Lung (tissue), 11 donors: ENCODE measurements at regions not wholly inside any gene's neighbourhood (a gene's known extent, or its start where the extent isn't known, plus 50 kb on each side); places are given as distances from the start of the nearest gene placed in this dataset.

Experiments
- ATAC-seq: fragments of 200-7000 bp; cut with Tn5 transposase; one replicate; pipeline ENCODE4 v1.9.1; 2020; ENCODE audit warnings: moderate number of reproducible peaks; ENCODE audit not compliant: insufficient read depth, low FRiP score
- DNase-seq, 3 donors: peaks; one replicate each; pipeline ENCODE4 v3.0.0-alpha.2; 2013 to 2017
- H3K27ac ChIP-seq, 2 donors: one replicate each; pipeline ENCODE4 v1.5.1; 2013; ENCODE audit warnings: mild to moderate bottlenecking in 2 of 2, moderate library complexity in 2 of 2, control low read depth in 1 of 2, inconsistent platforms in 1 of 2, low read depth in 1 of 2, low read length in 1 of 2
- H3K27me3 ChIP-seq, 3 donors: one replicate each; pipeline ENCODE4 v1.5.1; 2013; ENCODE audit warnings: low read length in 2 of 3; ENCODE audit not compliant: control insufficient read depth in 3 of 3, insufficient read depth in 3 of 3
- H3K36me3 ChIP-seq, 4 donors: one replicate each; pipeline ENCODE4 v1.5.1; 2013; ENCODE audit warnings: low read length in 4 of 4, mild to moderate bottlenecking in 1 of 4, moderate library complexity in 1 of 4; ENCODE audit not compliant: control insufficient read depth in 4 of 4, insufficient read depth in 4 of 4
- H3K4me1 ChIP-seq, 5 donors: one replicate each; pipeline ENCODE4 v1.5.1; 2013; ENCODE audit warnings: low read length in 5 of 5, mild to moderate bottlenecking in 2 of 5, moderate library complexity in 1 of 5; ENCODE audit not compliant: control insufficient read depth in 5 of 5, insufficient read depth in 5 of 5
- H3K4me3 ChIP-seq: one replicate; pipeline ENCODE4 v1.5.1; 2013; ENCODE audit warnings: mild to moderate bottlenecking, control low read depth, moderate library complexity
- H3K9ac ChIP-seq, 2 donors: one replicate each; pipeline ENCODE4 v1.5.1; 2013; ENCODE audit warnings: low read length in 2 of 2, control low read depth in 1 of 2; ENCODE audit not compliant: insufficient read depth in 1 of 2
- H3K9me3 ChIP-seq, 4 donors: one replicate each; pipeline ENCODE4 v1.5.1; 2013; ENCODE audit warnings: low read length in 3 of 4, mild to moderate bottlenecking in 1 of 4, moderate library complexity in 1 of 4; ENCODE audit not compliant: control insufficient read depth in 4 of 4, insufficient read depth in 3 of 4
- CTCF ChIP-seq: IDR thresholded peaks from 2 replicates; pipeline ENCODE4 v1.5.1; 2012; ENCODE audit warnings: mild to moderate bottlenecking; ENCODE audit errors: control extremely low read depth, extremely low read depth
- WGBS, 2 donors: extraction: QIAGEN DNeasy Blood & Tissue Kit; methylation state at CpG; one replicate each; pipeline ENCODE4 v1.1.7; 2013; 5-methylcytosine and 5-hydroxymethylcytosine counted together
- donor health status: control.
- donor health status: control.
- donor health status: Bipolar disorder and iron deficiency.
- donor health status: healthy.
- donor health status: DM: yes; HTN: yes; CAD: no.

- DNase-seq (no peak), ATAC-seq (no peak)
- Histone ChIP-seq H3K27ac (no peak overlapping the region), H3K9ac (no peak overlapping the region), H3K9me3 (no peaks in the 10 kb centered on the region), H3K4me1 (no peaks in the 10 kb centered on the region), H3K36me3 (no peaks in the 10 kb centered on the region), H3K27me3 (no peaks in the 10 kb centered on the region), H3K4me3 (no peak overlapping the region)
- 63 to 74% methylated on average over 2 of the region's 2 CpGs for WGBS, 2 donors
- TF ChIP-seq CTCF: no peak
Observed at GRCh38 chr4:111722213-111722720, 423.0 kb upstream of the FAM241A start.

- no peak for ATAC-seq
- Histone ChIP-seq H3K9ac (no peak overlapping the region), H3K36me3 (no peaks in the 10 kb centered on the region), H3K27me3 (peaks cover 0 to 4% (median 0%) of the 10 kb centered on the region in 3 donors), H3K4me3 (no peak overlapping the region), H3K9me3 (no peaks in the 10 kb centered on the region), H3K27ac (no peak overlapping the region), H3K4me1 (no peaks in the 10 kb centered on the region)
- DNase-seq: no peak
- 47 to 59% methylated on average over 3 of the region's 3 CpGs for WGBS, 2 donors
- TF ChIP-seq CTCF: no peak
Observed at GRCh38 chr4:111736516-111736915, 408.7 kb upstream of the FAM241A start.

- Histone ChIP-seq H3K4me1 (peaks cover 0 to 5% (median 0%) of the 10 kb centered on the region in 5 donors), H3K4me3 (no peak overlapping the region), H3K9ac (no peak overlapping the region), H3K27me3 (peaks cover 0 to 4% (median 0%) of the 10 kb centered on the region in 3 donors), H3K27ac (no peak overlapping the region), H3K36me3 (no peaks in the 10 kb centered on the region), H3K9me3 (no peaks in the 10 kb centered on the region)
- DNase-seq (peak in 2 of 3 donors; percentile 8 to 17), ATAC-seq (no peak)
- WGBS, 2 donors: 43 to 70% methylated on average over 3 of the region's 3 CpGs
- TF ChIP-seq CTCF: no peak
Observed at GRCh38 chr4:111744847-111745246, 400.4 kb upstream of the FAM241A start.

GRCh38 chr4:111748157-111748556 lies 397.1 kb upstream of the FAM241A start:
- Histone ChIP-seq H3K9ac (no peak overlapping the region), H3K9me3 (no peaks in the 10 kb centered on the region), H3K27ac (no peak overlapping the region), H3K27me3 (peaks cover 0 to 3% (median 0%) of the 10 kb centered on the region in 3 donors), H3K4me1 (peaks cover 0 to 5% (median 0%) of the 10 kb centered on the region in 5 donors), H3K36me3 (no peaks in the 10 kb centered on the region), H3K4me3 (no peak overlapping the region)
- no peak for TF ChIP-seq CTCF
- WGBS, 2 donors: 40 to 42% methylated on average over 3 of the region's 3 CpGs
- DNase-seq (no peak), ATAC-seq (no peak)
